ENCODE measurements at regions not wholly inside any gene's neighbourhood (a gene's known extent, or its start where the extent isn't known, plus 50 kb on each side); places are given as distances from the start of the nearest gene placed in this dataset.

DNA sequence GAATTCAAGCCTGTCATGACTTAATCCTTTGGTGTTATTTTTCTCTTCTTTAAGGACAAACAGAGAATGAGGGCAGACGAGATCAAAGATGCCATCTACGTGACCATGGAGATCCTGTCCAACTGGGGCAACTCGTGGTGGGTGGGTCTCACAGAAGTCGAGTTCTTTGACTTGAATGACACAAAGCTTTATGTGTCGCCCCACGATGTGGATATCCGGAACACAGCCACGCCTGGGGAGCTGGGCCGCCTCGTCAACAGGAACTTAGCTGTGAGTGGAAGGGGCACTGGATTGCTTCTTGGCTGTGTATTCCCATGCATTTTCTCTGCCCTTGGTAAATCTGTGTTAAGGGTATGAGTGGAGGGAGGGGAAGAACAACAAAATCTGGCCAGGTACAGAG is 158.7 kb downstream of the KATNIP start:
- DNase-seq: no peak
- POLR2A ChIA-PET (ENCODE audit: unreplicated experiment): no interaction called here
- Histone ChIP-seq H4K20me1 (ENCODE audit: insufficient read depth) (no peaks in the 10 kb centered on the region), H3K4me1 (replicated peaks; ENCODE audit: insufficient read depth) (no peaks in the 10 kb centered on the region), H3K9me3 (ENCODE audit: insufficient read depth, low read depth) (no peaks in the 10 kb centered on the region), H2AFZ (no peak overlapping the region), H3K4me3 (no peak overlapping the region), H3K27me3 (ENCODE audit: insufficient read depth, low read depth) (no peaks in the 10 kb centered on the region), H3K4me2 (no peak overlapping the region), H3K27ac (no peak overlapping the region), H3K9me2 (ENCODE audit: insufficient read depth) (no peaks in the 10 kb centered on the region), H3K36me3 (ENCODE audit: low read depth) (no peaks in the 10 kb centered on the region), H3F3A (ENCODE audit: insufficient read depth, low read depth) (no peaks in the 10 kb centered on the region), H3K79me2 (ENCODE audit: low read depth) (no peaks in the 10 kb centered on the region)
- CTCF ChIA-PET: no interaction called here
- no TSS peak for BruUV-seq (replicated peaks)
- no peak for TF ChIP-seq EZH2 (IDR thresholded peaks at IDR 0.05; ENCODE audit: low read depth)
- TF ChIP-seq, protein P1, sequence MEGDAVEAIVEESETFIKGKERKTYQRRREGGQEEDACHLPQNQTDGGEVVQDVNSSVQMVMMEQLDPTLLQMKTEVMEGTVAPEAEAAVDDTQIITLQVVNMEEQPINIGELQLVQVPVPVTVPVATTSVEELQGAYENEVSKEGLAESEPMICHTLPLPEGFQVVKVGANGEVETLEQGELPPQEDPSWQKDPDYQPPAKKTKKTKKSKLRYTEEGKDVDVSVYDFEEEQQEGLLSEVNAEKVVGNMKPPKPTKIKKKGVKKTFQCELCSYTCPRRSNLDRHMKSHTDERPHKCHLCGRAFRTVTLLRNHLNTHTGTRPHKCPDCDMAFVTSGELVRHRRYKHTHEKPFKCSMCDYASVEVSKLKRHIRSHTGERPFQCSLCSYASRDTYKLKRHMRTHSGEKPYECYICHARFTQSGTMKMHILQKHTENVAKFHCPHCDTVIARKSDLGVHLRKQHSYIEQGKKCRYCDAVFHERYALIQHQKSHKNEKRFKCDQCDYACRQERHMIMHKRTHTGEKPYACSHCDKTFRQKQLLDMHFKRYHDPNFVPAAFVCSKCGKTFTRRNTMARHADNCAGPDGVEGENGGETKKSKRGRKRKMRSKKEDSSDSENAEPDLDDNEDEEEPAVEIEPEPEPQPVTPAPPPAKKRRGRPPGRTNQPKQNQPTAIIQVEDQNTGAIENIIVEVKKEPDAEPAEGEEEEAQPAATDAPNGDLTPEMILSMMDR (conservative IDR thresholded peaks at IDR 0.05): no peak
- intact Hi-C loops (cut with micrococcal nuclease; ENCODE audit: unreplicated experiment): no loop called here

DNA sequence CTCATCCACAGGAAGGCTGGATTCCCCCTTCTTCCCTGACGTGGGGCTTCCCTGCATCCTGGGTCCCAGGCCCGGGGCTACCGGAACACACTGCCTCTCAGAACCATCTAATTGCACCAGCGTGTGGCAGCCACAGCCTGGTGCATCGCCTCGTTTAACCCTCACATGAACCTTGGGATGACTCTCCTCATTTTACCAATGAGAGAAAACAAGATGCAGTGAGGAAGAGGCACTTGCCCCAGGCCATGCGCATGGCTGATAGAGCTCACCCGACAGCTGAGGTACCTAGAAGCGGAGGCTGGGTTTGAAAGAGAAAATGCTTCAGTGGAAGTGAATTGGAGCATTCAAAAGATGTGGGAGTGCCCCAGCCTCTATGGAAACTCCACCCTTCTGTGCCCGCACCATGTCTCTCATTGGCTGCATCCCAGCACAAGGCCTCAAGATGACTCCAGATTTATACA is 162.3 kb downstream of the KATNIP start:
- Histone ChIP-seq H3K79me2 (ENCODE audit: low read depth) (no peaks in the 10 kb centered on the region), H3K4me1 (replicated peaks; ENCODE audit: insufficient read depth) (no peaks in the 10 kb centered on the region), H3K9me3 (ENCODE audit: insufficient read depth, low read depth) (no peaks in the 10 kb centered on the region), H3F3A (ENCODE audit: insufficient read depth, low read depth) (no peaks in the 10 kb centered on the region), H3K36me3 (ENCODE audit: low read depth) (0 out of 2 replicates have a peak, but pooled peaks cover 6% of the 10 kb centered on the region), H3K27me3 (ENCODE audit: insufficient read depth, low read depth) (no peaks in the 10 kb centered on the region), H3K27ac (no peak overlapping the region), H3K4me3 (no peak overlapping the region), H2AFZ (no peak overlapping the region), H3K9me2 (ENCODE audit: insufficient read depth) (no peaks in the 10 kb centered on the region), H3K4me2 (no peak overlapping the region), H4K20me1 (ENCODE audit: insufficient read depth) (no peaks in the 10 kb centered on the region)
- CTCF ChIA-PET: no interaction called here
- TF ChIP-seq, protein P1 (conservative IDR thresholded peaks at IDR 0.05): no peak
- TF ChIP-seq EZH2 (IDR thresholded peaks at IDR 0.05; ENCODE audit: low read depth): no peak
- DNase-seq: no peak
- intact Hi-C loops (cut with micrococcal nuclease; ENCODE audit: unreplicated experiment): no loop called here
- BruUV-seq (replicated peaks): no TSS peak
- POLR2A ChIA-PET (ENCODE audit: unreplicated experiment): no interaction called here

DNA sequence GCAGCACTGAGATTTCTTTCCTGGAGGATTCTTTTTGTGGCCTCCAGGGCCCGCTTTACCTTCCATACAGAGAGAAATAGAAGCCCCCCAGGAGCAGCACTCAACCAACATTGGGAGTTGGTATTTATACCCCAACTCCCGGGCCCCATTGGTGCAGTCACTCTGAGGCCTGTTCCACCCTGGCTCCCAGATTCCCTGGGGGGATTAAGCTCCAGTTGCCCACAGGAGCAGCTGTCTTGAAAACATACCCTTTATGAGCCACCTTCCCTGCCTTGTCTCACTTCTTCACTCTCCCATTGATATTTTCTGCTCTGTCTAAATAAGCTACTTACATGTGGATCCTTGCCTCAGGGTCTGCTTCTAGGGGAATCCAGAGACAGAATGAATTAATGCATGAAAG is 167.8 kb downstream of the KATNIP start:
- Histone ChIP-seq H3K27ac (no peak overlapping the region), H3K27me3 (ENCODE audit: insufficient read depth, low read depth) (no peaks in the 10 kb centered on the region), H3F3A (ENCODE audit: insufficient read depth, low read depth) (no peaks in the 10 kb centered on the region), H3K9me3 (ENCODE audit: insufficient read depth, low read depth) (no peaks in the 10 kb centered on the region), H3K4me2 (no peak overlapping the region), H4K20me1 (ENCODE audit: insufficient read depth) (no peaks in the 10 kb centered on the region), H3K9me2 (ENCODE audit: insufficient read depth) (no peaks in the 10 kb centered on the region), H3K4me1 (replicated peaks; ENCODE audit: insufficient read depth) (no peaks in the 10 kb centered on the region), H2AFZ (no peak overlapping the region), H3K36me3 (ENCODE audit: low read depth) (0 out of 2 replicates have a peak, but pooled peaks cover 12% of the 10 kb centered on the region), H3K79me2 (ENCODE audit: low read depth) (no peaks in the 10 kb centered on the region), H3K4me3 (no peak overlapping the region)
- no peak for TF ChIP-seq EZH2 (IDR thresholded peaks at IDR 0.05; ENCODE audit: low read depth)
- TF ChIP-seq, protein P1 (conservative IDR thresholded peaks at IDR 0.05): no peak
- DNase-seq: no peak
- ChIA-PET POLR2A (ENCODE audit: unreplicated experiment) (no interaction called here), CTCF (interaction anchor here (0.6 kb wide), 1 partner anchor 208 kb away, joined by 4 read pairs; no protein-coding TSS in a partner anchor)
- intact Hi-C loops (cut with micrococcal nuclease; ENCODE audit: unreplicated experiment): loop anchor here (1.0 kb wide), 1 partner anchor 32 kb away; no protein-coding TSS in a partner anchor
- no TSS peak for BruUV-seq (replicated peaks)

All from PC-9 (cell line).